ENCODE measurements at regions not wholly inside any gene's neighbourhood (a gene's known extent, or its start where the extent isn't known, plus 50 kb on each side); places are given as distances from the start of the nearest gene placed in this dataset.

GRCh38 chr4:60531776-60532379, 668.2 kb upstream of the ADGRL3 start:
- no peak for TF ChIP-seq CTCF (IDR thresholded peaks at IDR 0.05; ENCODE audit: borderline replicate concordance, insufficient read depth, low read depth, low read length)
- H3K4me3 ChIP-seq (ENCODE audit: low read depth, low read length), result no peak overlapping the region

- no peak overlapping the region for H3K4me3 ChIP-seq (ENCODE audit: low read depth, low read length)
- no peak for TF ChIP-seq CTCF (IDR thresholded peaks at IDR 0.05; ENCODE audit: borderline replicate concordance, insufficient read depth, low read depth, low read length)
Observed at GRCh38 chr4:60544981-60545380, 655.1 kb upstream of the ADGRL3 start.

- TF ChIP-seq CTCF (IDR thresholded peaks at IDR 0.05; ENCODE audit: borderline replicate concordance, insufficient read depth, low read depth, low read length), result no peak
- H3K4me3 ChIP-seq (ENCODE audit: low read depth, low read length), result no peak overlapping the region
Observed at GRCh38 chr4:60562334-60562733, 637.8 kb upstream of the ADGRL3 start.

- no peak overlapping the region for H3K4me3 ChIP-seq (ENCODE audit: low read depth, low read length)
- TF ChIP-seq CTCF (IDR thresholded peaks at IDR 0.05; ENCODE audit: borderline replicate concordance, insufficient read depth, low read depth, low read length), result no peak
Observed at GRCh38 chr4:60565558-60565957, 634.6 kb upstream of the ADGRL3 start.

- no peak overlapping the region for H3K4me3 ChIP-seq (ENCODE audit: low read depth, low read length)
- TF ChIP-seq CTCF (IDR thresholded peaks at IDR 0.05; ENCODE audit: borderline replicate concordance, insufficient read depth, low read depth, low read length), result no peak
Observed at GRCh38 chr4:60575336-60575735, 624.8 kb upstream of the ADGRL3 start.

GRCh38 chr4:60579335-60579734, 620.8 kb upstream of the ADGRL3 start:
- H3K4me3 ChIP-seq (ENCODE audit: low read depth, low read length), result no peak overlapping the region
- no peak for TF ChIP-seq CTCF (IDR thresholded peaks at IDR 0.05; ENCODE audit: borderline replicate concordance, insufficient read depth, low read depth, low read length)

- TF ChIP-seq CTCF (IDR thresholded peaks at IDR 0.05; ENCODE audit: borderline replicate concordance, insufficient read depth, low read depth, low read length), result no peak
Observed at GRCh38 chr4:60581919-60582536, 618.1 kb upstream of the ADGRL3 start.

More at GRCh38 chr4:60581919-60582536, 618.1 kb upstream of the ADGRL3 start:
- H3K4me3 ChIP-seq (ENCODE audit: low read depth, low read length), result no peak overlapping the region
